Uterus (tissue), 2 donors: ENCODE measurements at regions not wholly inside any gene's neighbourhood (a gene's known extent, or its start where the extent isn't known, plus 50 kb on each side); places are given as distances from the start of the nearest gene placed in this dataset.

Source experiments
- POLR2A ChIP-seq, 2 donors: fragments of 450-650 bp; IDR thresholded peaks; one replicate each; pipeline ENCODE4 v1.6.1; 2016; ENCODE audit warnings: antibody characterized with exemption in 2 of 2, mild to moderate bottlenecking in 1 of 2, moderate library complexity in 1 of 2
- TF ChIP-seq, protein P1 (sequence below), 4 experiments: fragments of 200-600 bp in 2 of 4; fragments of 450-650 bp in 2 of 4; sonication (generic) in 2 of 4; IDR thresholded peaks; one replicate each; pipeline ENCODE4 v1.5.1; 2016 to 2019; ENCODE audit warnings: antibody characterized with exemption in 4 of 4, mild to moderate bottlenecking in 2 of 4, moderate library complexity in 1 of 4

DNA sequence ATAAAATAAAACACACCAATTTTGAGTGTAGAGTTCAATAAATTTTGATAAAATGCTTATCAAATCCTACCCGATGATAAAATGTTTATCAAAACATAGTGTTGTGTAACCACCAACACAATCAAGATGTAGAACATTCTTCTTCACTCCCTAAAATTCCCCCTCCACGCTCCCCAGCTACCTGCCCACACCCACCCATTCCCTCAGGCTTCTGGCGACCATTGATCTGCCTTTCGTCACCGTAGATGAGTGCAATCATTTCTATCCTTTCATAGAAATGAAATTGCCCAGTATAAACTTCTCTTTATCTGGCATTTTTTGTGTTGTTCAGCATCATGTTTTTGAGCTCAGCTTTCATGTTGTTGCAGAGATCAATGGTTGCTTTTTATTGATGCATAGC is 90.7 kb upstream of the TBX3 start:
- TF ChIP-seq, protein P1, sequence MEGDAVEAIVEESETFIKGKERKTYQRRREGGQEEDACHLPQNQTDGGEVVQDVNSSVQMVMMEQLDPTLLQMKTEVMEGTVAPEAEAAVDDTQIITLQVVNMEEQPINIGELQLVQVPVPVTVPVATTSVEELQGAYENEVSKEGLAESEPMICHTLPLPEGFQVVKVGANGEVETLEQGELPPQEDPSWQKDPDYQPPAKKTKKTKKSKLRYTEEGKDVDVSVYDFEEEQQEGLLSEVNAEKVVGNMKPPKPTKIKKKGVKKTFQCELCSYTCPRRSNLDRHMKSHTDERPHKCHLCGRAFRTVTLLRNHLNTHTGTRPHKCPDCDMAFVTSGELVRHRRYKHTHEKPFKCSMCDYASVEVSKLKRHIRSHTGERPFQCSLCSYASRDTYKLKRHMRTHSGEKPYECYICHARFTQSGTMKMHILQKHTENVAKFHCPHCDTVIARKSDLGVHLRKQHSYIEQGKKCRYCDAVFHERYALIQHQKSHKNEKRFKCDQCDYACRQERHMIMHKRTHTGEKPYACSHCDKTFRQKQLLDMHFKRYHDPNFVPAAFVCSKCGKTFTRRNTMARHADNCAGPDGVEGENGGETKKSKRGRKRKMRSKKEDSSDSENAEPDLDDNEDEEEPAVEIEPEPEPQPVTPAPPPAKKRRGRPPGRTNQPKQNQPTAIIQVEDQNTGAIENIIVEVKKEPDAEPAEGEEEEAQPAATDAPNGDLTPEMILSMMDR (IDR thresholded peaks at IDR 0.05) = no peak
- TF ChIP-seq POLR2A (IDR thresholded peaks at IDR 0.05) = no peak
